ENCODE measurements at regions not wholly inside any gene's neighbourhood (a gene's known extent, or its start where the extent isn't known, plus 50 kb on each side); places are given as distances from the start of the nearest gene placed in this dataset.
"Not testable (repeated sequence)": the region's sequence is repeated elsewhere in the genome, so short reads cannot be mapped to it uniquely, and the experiment has no call there.

DNA sequence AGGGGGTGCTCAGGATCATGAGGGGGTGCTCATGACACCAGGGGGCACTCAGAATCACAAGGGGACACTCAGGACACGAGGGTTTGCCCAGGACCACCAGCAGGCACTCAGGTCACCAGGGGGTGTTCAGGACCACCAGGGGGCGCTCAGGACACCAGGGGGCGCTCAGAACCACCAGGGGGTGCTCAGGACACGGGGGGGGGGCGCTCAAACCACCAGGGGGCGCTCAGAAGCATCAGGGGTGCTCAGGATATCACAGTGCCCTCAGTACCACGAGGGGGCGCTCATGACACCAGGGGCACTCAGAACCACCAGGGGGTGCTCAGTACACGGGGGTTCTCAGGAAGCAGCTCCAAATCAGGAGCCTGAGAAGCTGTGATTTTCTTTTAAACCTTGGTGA, 221.8 kb upstream of the TP53TG3 start:
- H3K79me2 ChIP-seq (ENCODE audit: insufficient read depth, low read length); H3K27me3 ChIP-seq (ENCODE audit: insufficient read depth, low read length); H3K9ac ChIP-seq (ENCODE audit: low read length); H3K27ac ChIP-seq (ENCODE audit: low read depth, low read length); H3K4me3 ChIP-seq (replicated peaks in 1 of 2; ENCODE audit: low read depth in 1 of 2, low read length in 2 of 2); DNase-seq (ENCODE audit: low read depth, low spot score); H3K4me2 ChIP-seq (ENCODE audit: low read length); BruUV-seq (replicated peaks); H2AFZ ChIP-seq (ENCODE audit: low read depth, low read length, poor library complexity, severe bottlenecking); ATAC-seq; POLR2A ChIA-PET; H3K9me3 ChIP-seq (ENCODE audit: control insufficient read depth in 1 of 2, insufficient read depth in 1 of 2, low read depth in 1 of 2, low read length in 2 of 2); intact Hi-C loops (cut with micrococcal nuclease); H4K20me1 ChIP-seq (ENCODE audit: insufficient read depth); CTCF ChIA-PET; H3K9me2 ChIP-seq (ENCODE audit: insufficient read depth); RAD21 ChIA-PET (ENCODE audit: low non-redundant PET in 1 of 2, low total read pairs in 2 of 2, uncharacterized antibody in 2 of 2, unreplicated experiment in 2 of 2); H3K4me1 ChIP-seq (ENCODE audit: control insufficient read depth in 1 of 2, insufficient read depth in 2 of 2, low read length in 2 of 2); H3K36me3 ChIP-seq (ENCODE audit: control insufficient read depth in 1 of 2, insufficient read depth in 2 of 2, low read length in 2 of 2): not testable (repeated sequence)
- TF ChIP-seq, protein P1, sequence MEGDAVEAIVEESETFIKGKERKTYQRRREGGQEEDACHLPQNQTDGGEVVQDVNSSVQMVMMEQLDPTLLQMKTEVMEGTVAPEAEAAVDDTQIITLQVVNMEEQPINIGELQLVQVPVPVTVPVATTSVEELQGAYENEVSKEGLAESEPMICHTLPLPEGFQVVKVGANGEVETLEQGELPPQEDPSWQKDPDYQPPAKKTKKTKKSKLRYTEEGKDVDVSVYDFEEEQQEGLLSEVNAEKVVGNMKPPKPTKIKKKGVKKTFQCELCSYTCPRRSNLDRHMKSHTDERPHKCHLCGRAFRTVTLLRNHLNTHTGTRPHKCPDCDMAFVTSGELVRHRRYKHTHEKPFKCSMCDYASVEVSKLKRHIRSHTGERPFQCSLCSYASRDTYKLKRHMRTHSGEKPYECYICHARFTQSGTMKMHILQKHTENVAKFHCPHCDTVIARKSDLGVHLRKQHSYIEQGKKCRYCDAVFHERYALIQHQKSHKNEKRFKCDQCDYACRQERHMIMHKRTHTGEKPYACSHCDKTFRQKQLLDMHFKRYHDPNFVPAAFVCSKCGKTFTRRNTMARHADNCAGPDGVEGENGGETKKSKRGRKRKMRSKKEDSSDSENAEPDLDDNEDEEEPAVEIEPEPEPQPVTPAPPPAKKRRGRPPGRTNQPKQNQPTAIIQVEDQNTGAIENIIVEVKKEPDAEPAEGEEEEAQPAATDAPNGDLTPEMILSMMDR (IDR thresholded peaks at IDR 0.05 in 2 of 3, conservative IDR thresholded peaks at IDR 0.05 in 1 of 3; ENCODE audit: borderline replicate concordance in 1 of 3, insufficient read depth in 1 of 3, low read depth in 2 of 3, low read length in 2 of 3) = peak; percentile 29 to 58 (median 37); a peak in 4 of 6 replicates

DNA sequence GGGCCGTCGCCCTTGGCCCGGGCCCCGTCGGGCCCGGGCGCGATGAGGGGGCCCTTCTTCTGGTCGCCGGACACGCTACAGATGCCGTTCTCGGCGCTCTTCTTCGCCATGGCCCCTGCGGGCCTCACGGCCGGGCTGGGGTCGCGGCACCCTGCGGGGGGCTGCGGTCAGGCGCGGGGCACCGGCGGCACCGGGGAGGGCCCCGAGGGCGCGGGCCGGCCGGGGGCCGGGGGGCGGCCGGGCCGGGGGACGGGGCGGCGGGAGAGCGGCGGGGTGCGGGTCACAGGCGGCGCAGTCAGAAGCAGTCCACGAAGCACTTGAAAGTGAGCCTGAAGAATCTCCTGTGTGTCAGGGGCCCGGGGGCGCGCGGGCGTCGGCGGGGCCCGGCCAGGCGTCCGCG, 209.4 kb upstream of the TP53TG3 start:
- H3K79me2 ChIP-seq (ENCODE audit: insufficient read depth, low read length); H2AFZ ChIP-seq (ENCODE audit: low read depth, low read length, poor library complexity, severe bottlenecking); H3K4me2 ChIP-seq (ENCODE audit: low read length); ATAC-seq; H3K36me3 ChIP-seq (ENCODE audit: control insufficient read depth in 1 of 2, insufficient read depth in 2 of 2, low read length in 2 of 2); H3K27me3 ChIP-seq (ENCODE audit: insufficient read depth, low read length); CTCF ChIA-PET; H3K9ac ChIP-seq (ENCODE audit: low read length); H3K4me1 ChIP-seq (ENCODE audit: control insufficient read depth in 1 of 2, insufficient read depth in 2 of 2, low read length in 2 of 2); DNase-seq (ENCODE audit: low read depth, low spot score); RAD21 ChIA-PET (ENCODE audit: low non-redundant PET in 1 of 2, low total read pairs in 2 of 2, uncharacterized antibody in 2 of 2, unreplicated experiment in 2 of 2); H3K4me3 ChIP-seq (replicated peaks in 1 of 2; ENCODE audit: low read depth in 1 of 2, low read length in 2 of 2); H4K20me1 ChIP-seq (ENCODE audit: insufficient read depth); H3K27ac ChIP-seq (ENCODE audit: low read depth, low read length); BruUV-seq (replicated peaks); intact Hi-C loops (cut with micrococcal nuclease); H3K9me2 ChIP-seq (ENCODE audit: insufficient read depth); H3K9me3 ChIP-seq (ENCODE audit: control insufficient read depth in 1 of 2, insufficient read depth in 1 of 2, low read depth in 1 of 2, low read length in 2 of 2); POLR2A ChIA-PET: not testable (repeated sequence)

DNA sequence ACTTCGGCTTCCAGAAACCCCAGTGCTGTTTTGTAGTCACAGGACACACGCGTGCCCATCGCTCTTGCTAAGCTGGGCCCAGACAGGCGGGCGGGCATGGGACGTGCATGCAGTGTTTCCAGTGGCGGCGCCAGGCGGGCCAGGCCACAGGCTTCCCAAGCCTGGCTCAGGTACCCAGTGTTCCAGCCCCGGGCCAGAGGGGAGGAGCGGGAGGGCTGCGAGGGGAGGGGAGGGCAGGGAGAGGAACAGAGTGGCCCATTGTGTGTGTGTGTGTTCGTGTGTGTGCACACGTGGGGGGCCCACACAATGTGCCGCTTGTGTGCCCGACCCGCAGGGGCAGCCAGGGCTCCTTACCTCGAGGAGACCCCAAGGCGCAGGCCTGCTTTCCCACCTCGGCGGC, 208.6 kb upstream of the TP53TG3 start:
- CTCF ChIA-PET; POLR2A ChIA-PET; H3K4me2 ChIP-seq (ENCODE audit: low read length); H4K20me1 ChIP-seq (ENCODE audit: insufficient read depth); RAD21 ChIA-PET (ENCODE audit: low non-redundant PET in 1 of 2, low total read pairs in 2 of 2, uncharacterized antibody in 2 of 2, unreplicated experiment in 2 of 2); H3K27me3 ChIP-seq (ENCODE audit: insufficient read depth, low read length); H3K27ac ChIP-seq (ENCODE audit: low read depth, low read length); H3K4me3 ChIP-seq (replicated peaks in 1 of 2; ENCODE audit: low read depth in 1 of 2, low read length in 2 of 2); H3K36me3 ChIP-seq (ENCODE audit: control insufficient read depth in 1 of 2, insufficient read depth in 2 of 2, low read length in 2 of 2); H3K9me2 ChIP-seq (ENCODE audit: insufficient read depth); H3K79me2 ChIP-seq (ENCODE audit: insufficient read depth, low read length); H2AFZ ChIP-seq (ENCODE audit: low read depth, low read length, poor library complexity, severe bottlenecking); DNase-seq (ENCODE audit: low read depth, low spot score); ATAC-seq; BruUV-seq (replicated peaks); intact Hi-C loops (cut with micrococcal nuclease); H3K4me1 ChIP-seq (ENCODE audit: control insufficient read depth in 1 of 2, insufficient read depth in 2 of 2, low read length in 2 of 2); H3K9ac ChIP-seq (ENCODE audit: low read length); H3K9me3 ChIP-seq (ENCODE audit: control insufficient read depth in 1 of 2, insufficient read depth in 1 of 2, low read depth in 1 of 2, low read length in 2 of 2): not testable (repeated sequence)

DNA sequence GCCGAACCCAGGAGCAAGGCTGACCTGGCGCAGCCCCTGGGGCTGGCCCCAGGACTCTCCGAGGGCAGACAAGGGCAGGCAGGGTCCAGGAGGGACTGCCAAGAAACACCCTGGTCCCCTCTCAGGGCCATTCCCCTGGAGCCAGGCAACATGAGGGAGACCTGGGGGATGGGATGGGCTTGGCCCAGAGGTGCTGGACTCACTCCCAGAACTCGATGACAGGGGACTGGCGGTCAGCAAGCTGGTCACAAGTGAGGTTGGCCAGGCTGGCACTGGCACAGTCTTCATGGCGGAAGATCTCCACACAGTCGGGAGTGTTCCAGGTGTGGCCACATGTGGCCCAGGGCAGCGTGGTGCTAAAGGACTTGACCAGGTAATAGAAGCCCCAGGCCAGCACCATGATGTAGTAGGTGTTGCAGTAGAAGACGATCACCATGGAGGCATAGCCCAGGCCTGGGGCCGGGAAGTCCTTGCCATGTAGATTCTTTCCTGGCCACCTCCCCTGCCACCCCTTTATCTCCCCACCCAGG, 206.4 kb upstream of the TP53TG3 start:
- H3K9me2 ChIP-seq (ENCODE audit: insufficient read depth); H3K9me3 ChIP-seq (ENCODE audit: control insufficient read depth in 1 of 2, insufficient read depth in 1 of 2, low read depth in 1 of 2, low read length in 2 of 2); H3K27me3 ChIP-seq (ENCODE audit: insufficient read depth, low read length); ATAC-seq; DNase-seq (ENCODE audit: low read depth, low spot score); CTCF ChIA-PET; H3K4me1 ChIP-seq (ENCODE audit: control insufficient read depth in 1 of 2, insufficient read depth in 2 of 2, low read length in 2 of 2); intact Hi-C loops (cut with micrococcal nuclease); H3K9ac ChIP-seq (ENCODE audit: low read length); RAD21 ChIA-PET (ENCODE audit: low non-redundant PET in 1 of 2, low total read pairs in 2 of 2, uncharacterized antibody in 2 of 2, unreplicated experiment in 2 of 2); H3K27ac ChIP-seq (ENCODE audit: low read depth, low read length); POLR2A ChIA-PET; BruUV-seq (replicated peaks); H3K4me3 ChIP-seq (replicated peaks in 1 of 2; ENCODE audit: low read depth in 1 of 2, low read length in 2 of 2); H4K20me1 ChIP-seq (ENCODE audit: insufficient read depth); H2AFZ ChIP-seq (ENCODE audit: low read depth, low read length, poor library complexity, severe bottlenecking); H3K36me3 ChIP-seq (ENCODE audit: control insufficient read depth in 1 of 2, insufficient read depth in 2 of 2, low read length in 2 of 2); H3K4me2 ChIP-seq (ENCODE audit: low read length); H3K79me2 ChIP-seq (ENCODE audit: insufficient read depth, low read length): not testable (repeated sequence)

All from HCT116 (cell line).